ENCODE measurements at regions not wholly inside any gene's neighbourhood (a gene's known extent, or its start where the extent isn't known, plus 50 kb on each side); places are given as distances from the start of the nearest gene placed in this dataset.

- no peak for TF ChIP-seq ZSCAN32 (CRISPR knock-in tag; IDR thresholded peaks at IDR 0.05)
- no peak for TF ChIP-seq ZNF512 (tag; IDR thresholded peaks at IDR 0.05)
- no peak for TF ChIP-seq RAD21 (CRISPR knock-in tag; conservative IDR thresholded peaks at IDR 0.05 in 1 of 2, IDR thresholded peaks at IDR 0.05 in 1 of 2)
- TF ChIP-seq ZKSCAN8 (CRISPR knock-in tag; IDR thresholded peaks at IDR 0.05): no peak
- TF ChIP-seq ETV6 (IDR thresholded peaks at IDR 0.05; ENCODE audit: borderline replicate concordance in 1 of 2, low read depth in 2 of 2, low read length in 1 of 2): no peak
- no peak for TF ChIP-seq ETV6 (CRISPR knock-in tag; IDR thresholded peaks at IDR 0.05; ENCODE audit: borderline replicate concordance)
- TF ChIP-seq, protein P1, sequence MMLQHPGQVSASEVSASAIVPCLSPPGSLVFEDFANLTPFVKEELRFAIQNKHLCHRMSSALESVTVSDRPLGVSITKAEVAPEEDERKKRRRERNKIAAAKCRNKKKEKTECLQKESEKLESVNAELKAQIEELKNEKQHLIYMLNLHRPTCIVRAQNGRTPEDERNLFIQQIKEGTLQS (IDR thresholded peaks at IDR 0.05): no peak
- TF ChIP-seq, protein P1 (CRISPR knock-in tag; conservative IDR thresholded peaks at IDR 0.05): no peak
- no peak for TF ChIP-seq NFE2 (IDR thresholded peaks at IDR 0.05; ENCODE audit: low read depth)
- no peak for TF ChIP-seq HIVEP1 (CRISPR knock-in tag; IDR thresholded peaks at IDR 0.05)
- no peak for TF ChIP-seq FOSL1 (tag; conservative IDR thresholded peaks at IDR 0.05)
- no peak for TF ChIP-seq CTCF (IDR thresholded peaks at IDR 0.05 in 2 of 3, conservative IDR thresholded peaks at IDR 0.05 in 1 of 3; ENCODE audit: insufficient read depth in 2 of 3, low read depth in 1 of 3, low read length in 3 of 3)
These were observed 314.8 kb upstream of the SFSWAP start for GRCh38 chr12:131395971-131396573.
